Dendritic cell treated with granulocyte-macrophage colony-stimulating factor and Interleukin-4, amounts not matched to agents 40 ng/mL and 50 ng/mL, for 4 days (primary cell): ENCODE measurements at regions not wholly inside any gene's neighbourhood (a gene's known extent, or its start where the extent isn't known, plus 50 kb on each side); places are given as distances from the start of the nearest gene placed in this dataset.
"Not testable (repeated sequence)": the region's sequence is repeated elsewhere in the genome, so short reads cannot be mapped to it uniquely, and the experiment has no call there.

Experiments used
- H3K27ac Mint-ChIP-seq: one replicate; pipeline ENCODE4 v1.8.0; 2022; ENCODE audit warnings: mild to moderate bottlenecking, mixed read lengths
- H3K27me3 Mint-ChIP-seq: one replicate; pipeline ENCODE4 v1.8.0; 2022; ENCODE audit warnings: mild to moderate bottlenecking, mixed read lengths
- H3K36me3 Mint-ChIP-seq: one replicate; pipeline ENCODE4 v1.8.0; 2022; ENCODE audit warnings: low read depth, mixed read lengths
- H3K4me1 Mint-ChIP-seq: one replicate; pipeline ENCODE4 v1.8.0; 2022; ENCODE audit warnings: low read depth, mixed read lengths
- H3K4me3 Mint-ChIP-seq: one replicate; pipeline ENCODE4 v1.8.0; 2022; ENCODE audit warnings: mild to moderate bottlenecking, moderate library complexity, mixed read lengths
- H3K9me3 Mint-ChIP-seq: one replicate; pipeline ENCODE4 v1.8.0; 2022; ENCODE audit warnings: mixed read lengths
- intact Hi-C: fragments of 100-400 bp; cut with micrococcal nuclease; formaldehyde crosslinking; loops from one replicate; pipeline ENCODE4 v1.15.0; 2022

GRCh38 chr6:159642995-159643394 lies 50.0 kb downstream of the SOD2 start:
- no peaks in the 10 kb centered on the region for H3K9me3 Mint-ChIP-seq
- H3K27ac Mint-ChIP-seq = no peak overlapping the region
- no peak overlapping the region for H3K4me3 Mint-ChIP-seq
- H3K4me1 Mint-ChIP-seq = peaks cover 8% of the 10 kb centered on the region
- no peaks in the 10 kb centered on the region for H3K36me3 Mint-ChIP-seq
- H3K27me3 Mint-ChIP-seq = no peaks in the 10 kb centered on the region
- intact Hi-C loops = no loop called here

GRCh38 chr6:159642481-159642880 lies 50.6 kb downstream of the SOD2 start:
- Mint-ChIP-seq H3K4me1 (peaks cover 8% of the 10 kb centered on the region), H3K27ac (no peak overlapping the region), H3K27me3 (no peaks in the 10 kb centered on the region), H3K4me3 (no peak overlapping the region), H3K36me3 (no peaks in the 10 kb centered on the region), H3K9me3 (no peaks in the 10 kb centered on the region)
- intact Hi-C loops = no loop called here

- intact Hi-C loops = no loop called here
- Mint-ChIP-seq H3K36me3 (no peaks in the 10 kb centered on the region), H3K27me3 (no peaks in the 10 kb centered on the region), H3K4me3 (no peak overlapping the region), H3K9me3 (no peaks in the 10 kb centered on the region), H3K27ac (no peak overlapping the region), H3K4me1 (peaks cover 8% of the 10 kb centered on the region)
Measured at GRCh38 chr6:159640722-159641482, 52.1 kb downstream of the SOD2 start.

- Mint-ChIP-seq H3K36me3 (no peaks in the 10 kb centered on the region), H3K27ac (no peak overlapping the region)
- intact Hi-C loops = no loop called here
Measured at GRCh38 chr6:159640322-159640721, 52.7 kb downstream of the SOD2 start.

GRCh38 chr6:159639721-159640120 lies 53.3 kb downstream of the SOD2 start:
- H3K27me3 Mint-ChIP-seq = no peaks in the 10 kb centered on the region
- no peaks in the 10 kb centered on the region for H3K9me3 Mint-ChIP-seq
- H3K36me3 Mint-ChIP-seq = no peaks in the 10 kb centered on the region
- H3K27ac Mint-ChIP-seq = no peak overlapping the region
- no peak overlapping the region for H3K4me3 Mint-ChIP-seq
- H3K4me1 Mint-ChIP-seq = no peaks in the 10 kb centered on the region
- intact Hi-C loops = no loop called here

More at GRCh38 chr6:159640322-159640721, 52.7 kb downstream of the SOD2 start:
- peaks cover 3% of the 10 kb centered on the region for H3K4me1 Mint-ChIP-seq
- no peaks in the 10 kb centered on the region for H3K27me3 Mint-ChIP-seq
- H3K4me3 Mint-ChIP-seq = no peak overlapping the region
- no peaks in the 10 kb centered on the region for H3K9me3 Mint-ChIP-seq

- Mint-ChIP-seq H3K4me1 (peaks cover 6% of the 10 kb centered on the region), H3K27ac (no peak overlapping the region), H3K27me3 (no peaks in the 10 kb centered on the region), H3K36me3 (no peaks in the 10 kb centered on the region), H3K9me3 (no peaks in the 10 kb centered on the region), H3K4me3 (no peak overlapping the region)
- intact Hi-C loops = no loop called here
Measured at GRCh38 chr6:159633196-159633595, 59.8 kb downstream of the SOD2 start.

GRCh38 chr6:159631886-159632285 lies 61.2 kb downstream of the SOD2 start:
- Mint-ChIP-seq H3K27me3 (no peaks in the 10 kb centered on the region), H3K9me3 (no peaks in the 10 kb centered on the region), H3K27ac (no peak overlapping the region), H3K36me3 (no peaks in the 10 kb centered on the region), H3K4me1 (peaks cover 6% of the 10 kb centered on the region), H3K4me3 (no peak overlapping the region)
- intact Hi-C loops = no loop called here

- no peaks in the 10 kb centered on the region for H3K36me3 Mint-ChIP-seq
- intact Hi-C loops = no loop called here
- no peaks in the 10 kb centered on the region for H3K27me3 Mint-ChIP-seq
- no peak overlapping the region for H3K27ac Mint-ChIP-seq
- H3K4me3 Mint-ChIP-seq = no peak overlapping the region
- H3K4me1 Mint-ChIP-seq = no peaks in the 10 kb centered on the region
- no peaks in the 10 kb centered on the region for H3K9me3 Mint-ChIP-seq
Measured at GRCh38 chr6:159627939-159628338, 65.1 kb downstream of the SOD2 start.

GRCh38 chr6:159626506-159626905 lies 66.5 kb downstream of the SOD2 start:
- H3K36me3 Mint-ChIP-seq, H3K9me3 Mint-ChIP-seq, intact Hi-C loops, H3K27ac Mint-ChIP-seq, H3K4me1 Mint-ChIP-seq, H3K27me3 Mint-ChIP-seq, H3K4me3 Mint-ChIP-seq: not testable (repeated sequence)

- no peak overlapping the region for H3K4me3 Mint-ChIP-seq
- intact Hi-C loops = no loop called here
Measured at GRCh38 chr6:159623156-159623555, 69.9 kb downstream of the SOD2 start.

GRCh38 chr6:159620947-159621346 lies 72.1 kb downstream of the SOD2 start:
- no peaks in the 10 kb centered on the region for H3K4me1 Mint-ChIP-seq
- H3K27ac Mint-ChIP-seq = no peak overlapping the region
- H3K9me3 Mint-ChIP-seq = peaks cover 16% of the 10 kb centered on the region
- H3K4me3 Mint-ChIP-seq = no peak overlapping the region
- H3K27me3 Mint-ChIP-seq = peaks cover 5% of the 10 kb centered on the region
- intact Hi-C loops = no loop called here
- no peaks in the 10 kb centered on the region for H3K36me3 Mint-ChIP-seq

More at GRCh38 chr6:159623156-159623555, 69.9 kb downstream of the SOD2 start:
- Mint-ChIP-seq H3K4me1 (no peaks in the 10 kb centered on the region), H3K27me3 (peaks cover 5% of the 10 kb centered on the region), H3K9me3 (no peaks in the 10 kb centered on the region), H3K36me3 (no peaks in the 10 kb centered on the region), H3K27ac (no peak overlapping the region)

GRCh38 chr6:159617444-159617843 lies 75.6 kb downstream of the SOD2 start:
- H3K4me1 Mint-ChIP-seq = no peaks in the 10 kb centered on the region
- H3K4me3 Mint-ChIP-seq = no peak overlapping the region
- peaks cover 37% of the 10 kb centered on the region for H3K9me3 Mint-ChIP-seq
- no peak overlapping the region for H3K27ac Mint-ChIP-seq
- H3K27me3 Mint-ChIP-seq = peaks cover 5% of the 10 kb centered on the region
- H3K36me3 Mint-ChIP-seq = no peaks in the 10 kb centered on the region
- intact Hi-C loops = no loop called here

- Mint-ChIP-seq H3K36me3 (no peaks in the 10 kb centered on the region), H3K27me3 (peaks cover 5% of the 10 kb centered on the region), H3K9me3 (peaks cover 37% of the 10 kb centered on the region), H3K4me3 (no peak overlapping the region), H3K27ac (no peak overlapping the region), H3K4me1 (no peaks in the 10 kb centered on the region)
- intact Hi-C loops = no loop called here
Measured at GRCh38 chr6:159616456-159616855, 76.6 kb downstream of the SOD2 start.

GRCh38 chr6:159615918-159616317 lies 77.1 kb downstream of the SOD2 start:
- H3K9me3 Mint-ChIP-seq = peaks cover 37% of the 10 kb centered on the region
- H3K36me3 Mint-ChIP-seq = no peaks in the 10 kb centered on the region
- H3K27me3 Mint-ChIP-seq = peaks cover 4% of the 10 kb centered on the region
- no peak overlapping the region for H3K4me3 Mint-ChIP-seq
- H3K4me1 Mint-ChIP-seq = no peaks in the 10 kb centered on the region
- H3K27ac Mint-ChIP-seq = no peak overlapping the region
- intact Hi-C loops = no loop called here

GRCh38 chr6:159610881-159611280 lies 82.2 kb downstream of the SOD2 start:
- Mint-ChIP-seq H3K9me3 (peaks cover 21% of the 10 kb centered on the region), H3K27me3 (no peaks in the 10 kb centered on the region), H3K27ac (no peak overlapping the region), H3K4me1 (no peaks in the 10 kb centered on the region), H3K4me3 (no peak overlapping the region), H3K36me3 (no peaks in the 10 kb centered on the region)
- intact Hi-C loops = no loop called here
